ENCODE measurements at regions not wholly inside any gene's neighbourhood (a gene's known extent, or its start where the extent isn't known, plus 50 kb on each side); places are given as distances from the start of the nearest gene placed in this dataset.

GRCh38 chr4:174398728-174399127 is 115.0 kb downstream of the CEP44 start:
- H3K27me3 Mint-ChIP-seq (ENCODE audit: insufficient read depth): no peaks in the 10 kb centered on the region
- no peaks in the 10 kb centered on the region for H3K36me3 Mint-ChIP-seq (ENCODE audit: low read depth)
- H3K4me1 Mint-ChIP-seq: peaks cover 36% of the 10 kb centered on the region
- Histone ChIP-seq H3K9me3 (ENCODE audit: control insufficient read depth, low read length) (no peaks in the 10 kb centered on the region), H3K4me3 (ENCODE audit: low read length) (no peak overlapping the region), H3K36me3 (ENCODE audit: control insufficient read depth, insufficient read depth, low read length) (no peaks in the 10 kb centered on the region), H3K27me3 (ENCODE audit: control insufficient read depth, insufficient read depth, low read length, poor library complexity, severe bottlenecking) (no peaks in the 10 kb centered on the region), H3K9ac (ENCODE audit: extremely low read depth, low read length, poor library complexity, severe bottlenecking) (no peak overlapping the region), H3K27ac (ENCODE audit: low read depth, low read length) (no peak overlapping the region), H3K4me1 (ENCODE audit: control insufficient read depth, insufficient read depth, low read length) (no peaks in the 10 kb centered on the region)
- H3K9me3 Mint-ChIP-seq: no peaks in the 10 kb centered on the region
- H3K4me3 Mint-ChIP-seq: no peak overlapping the region
- TF ChIP-seq CTCF (conservative IDR thresholded peaks at IDR 0.05): no peak
- DNase-seq: no peak
- 77 to 100% methylated on average over 1 to 2 of the region's 2 CpGs for whole genome bisulfite sequencing, 2 experiments (ENCODE audit: insufficient coverage in 1 of 2, insufficient read length in 1 of 2)
- no peak overlapping the region for H3K27ac Mint-ChIP-seq

- Mint-ChIP-seq H3K36me3 (ENCODE audit: low read depth) (no peaks in the 10 kb centered on the region), H3K4me1 (peaks cover 24% of the 10 kb centered on the region), H3K27me3 (ENCODE audit: insufficient read depth) (no peaks in the 10 kb centered on the region), H3K4me3 (no peak overlapping the region), H3K27ac (no peak overlapping the region), H3K9me3 (no peaks in the 10 kb centered on the region)
- Histone ChIP-seq H3K4me1 (ENCODE audit: control insufficient read depth, insufficient read depth, low read length) (no peaks in the 10 kb centered on the region), H3K36me3 (ENCODE audit: control insufficient read depth, insufficient read depth, low read length) (no peaks in the 10 kb centered on the region), H3K4me3 (ENCODE audit: low read length) (no peak overlapping the region), H3K9me3 (ENCODE audit: control insufficient read depth, low read length) (no peaks in the 10 kb centered on the region), H3K27me3 (ENCODE audit: control insufficient read depth, insufficient read depth, low read length, poor library complexity, severe bottlenecking) (no peaks in the 10 kb centered on the region), H3K27ac (ENCODE audit: low read depth, low read length) (no peak overlapping the region), H3K9ac (ENCODE audit: extremely low read depth, low read length, poor library complexity, severe bottlenecking) (no peak overlapping the region)
- WGBS, 2 experiments (ENCODE audit: insufficient coverage in 1 of 2, insufficient read length in 1 of 2): 59 to 100% methylated on average over 1 to 2 of the region's 3 CpGs
- no peak for DNase-seq
- TF ChIP-seq CTCF (conservative IDR thresholded peaks at IDR 0.05): no peak
Observed at GRCh38 chr4:174397366-174398155, 113.8 kb downstream of the CEP44 start.

GRCh38 chr4:174396599-174397110 is 112.9 kb downstream of the CEP44 start:
- H3K4me1 Mint-ChIP-seq: peaks cover 15% of the 10 kb centered on the region
- Histone ChIP-seq H3K9ac (ENCODE audit: extremely low read depth, low read length, poor library complexity, severe bottlenecking) (no peak overlapping the region), H3K4me1 (ENCODE audit: control insufficient read depth, insufficient read depth, low read length) (no peaks in the 10 kb centered on the region), H3K4me3 (ENCODE audit: low read length) (no peak overlapping the region), H3K27ac (ENCODE audit: low read depth, low read length) (no peak overlapping the region), H3K9me3 (ENCODE audit: control insufficient read depth, low read length) (no peaks in the 10 kb centered on the region), H3K36me3 (ENCODE audit: control insufficient read depth, insufficient read depth, low read length) (no peaks in the 10 kb centered on the region), H3K27me3 (ENCODE audit: control insufficient read depth, insufficient read depth, low read length, poor library complexity, severe bottlenecking) (no peaks in the 10 kb centered on the region)
- no peak overlapping the region for H3K4me3 Mint-ChIP-seq
- no peak for TF ChIP-seq CTCF (conservative IDR thresholded peaks at IDR 0.05)
- no peaks in the 10 kb centered on the region for H3K36me3 Mint-ChIP-seq (ENCODE audit: low read depth)
- WGBS, 2 experiments (ENCODE audit: insufficient coverage in 1 of 2, insufficient read length in 1 of 2): 96% methylated on average over 2 of the region's 5 CpGs; no CpG with 5 or more reads in 1 of the 2 experiments
- H3K27me3 Mint-ChIP-seq (ENCODE audit: insufficient read depth): no peaks in the 10 kb centered on the region
- no peak for DNase-seq
- no peak overlapping the region for H3K27ac Mint-ChIP-seq
- H3K9me3 Mint-ChIP-seq: no peaks in the 10 kb centered on the region
